ENCODE measurements at regions not wholly inside any gene's neighbourhood (a gene's known extent, or its start where the extent isn't known, plus 50 kb on each side); places are given as distances from the start of the nearest gene placed in this dataset.
A peak's percentile ranks its signal among the peaks of the same experiment; 100 is the strongest.

DNA sequence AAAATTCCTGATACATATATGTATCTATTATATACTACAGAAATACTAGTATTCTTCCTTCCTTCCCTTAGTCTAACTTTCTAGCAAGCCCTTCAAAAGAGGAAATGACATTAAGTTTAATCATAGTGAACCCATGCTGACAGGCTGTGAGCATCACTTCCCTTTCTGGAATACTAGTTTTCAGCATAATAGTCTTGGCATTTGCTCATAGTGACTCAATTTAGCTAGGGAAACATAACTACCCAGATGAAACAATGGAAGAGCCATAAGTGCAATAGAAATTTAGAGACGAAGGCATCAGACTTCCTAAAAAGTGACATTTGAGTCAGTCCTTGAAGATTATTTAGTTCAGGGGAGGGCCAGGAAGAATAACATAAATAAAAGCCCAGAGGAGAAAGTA, 184.5 kb upstream of the CRY1 start:
- DNase-seq (ENCODE audit: low read depth in 2 of 2), result peak; percentile 10 to 13

DNA sequence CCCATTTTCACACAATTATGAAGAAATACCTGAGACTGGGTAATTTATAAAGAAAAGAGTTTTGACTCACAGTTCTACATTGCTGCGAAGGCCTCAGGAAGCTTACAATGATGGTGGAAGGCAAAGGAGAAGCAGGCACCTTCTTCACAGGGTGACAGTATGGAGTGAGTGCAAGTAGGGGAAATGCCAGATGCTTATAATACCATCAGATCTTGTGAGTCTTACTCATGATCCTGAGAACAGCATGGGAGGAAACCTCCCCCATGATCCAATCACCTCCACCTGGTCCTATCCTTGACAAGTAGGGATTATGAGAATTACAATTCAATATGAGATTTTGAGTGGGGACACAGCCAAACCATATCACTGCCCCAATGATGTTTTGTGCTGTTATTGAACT, 189.3 kb upstream of the CRY1 start:
- DNase-seq (ENCODE audit: low read depth in 2 of 2), result no peak

DNA sequence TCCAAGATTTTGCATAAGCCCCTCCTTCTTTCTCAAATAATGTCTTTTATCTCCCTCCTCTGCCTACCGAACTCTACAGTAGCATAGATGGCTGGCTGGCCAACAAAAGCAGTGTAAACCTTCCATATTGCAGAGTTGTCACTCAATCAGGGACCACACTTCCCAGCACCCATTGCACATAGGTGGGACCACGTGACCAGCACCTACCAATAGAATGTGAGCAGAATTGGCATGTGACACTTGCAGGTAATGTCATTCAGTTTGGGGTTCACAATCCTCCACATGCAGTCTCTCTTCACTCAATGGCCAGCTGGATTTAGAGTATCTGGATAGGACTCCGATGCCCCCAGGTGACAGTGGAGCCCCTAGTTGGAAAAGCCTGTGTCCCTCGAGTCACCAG, 190.3 kb upstream of the CRY1 start:
- DNase-seq (ENCODE audit: low read depth in 2 of 2), result no peak

DNA sequence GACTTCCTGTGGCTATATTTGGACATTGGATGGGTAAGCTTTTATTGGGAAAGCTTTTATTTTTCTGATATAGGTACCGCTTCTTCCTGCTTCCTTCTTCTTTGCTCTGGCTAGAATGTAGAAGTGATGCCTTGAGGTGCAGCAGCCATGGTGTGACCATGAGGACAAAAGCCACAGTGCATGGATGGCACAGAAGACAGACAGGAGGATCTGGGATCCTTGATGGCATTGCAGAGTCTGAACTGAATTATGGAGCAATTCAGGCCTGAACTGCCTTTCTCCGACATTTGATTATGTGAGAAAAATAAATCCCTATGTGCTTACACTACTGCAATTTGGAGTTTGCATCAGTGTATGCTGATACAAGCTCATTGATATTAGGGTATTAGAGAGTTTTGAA, 191.3 kb upstream of the CRY1 start:
- DNase-seq (ENCODE audit: low read depth in 2 of 2), result no peak

DNA sequence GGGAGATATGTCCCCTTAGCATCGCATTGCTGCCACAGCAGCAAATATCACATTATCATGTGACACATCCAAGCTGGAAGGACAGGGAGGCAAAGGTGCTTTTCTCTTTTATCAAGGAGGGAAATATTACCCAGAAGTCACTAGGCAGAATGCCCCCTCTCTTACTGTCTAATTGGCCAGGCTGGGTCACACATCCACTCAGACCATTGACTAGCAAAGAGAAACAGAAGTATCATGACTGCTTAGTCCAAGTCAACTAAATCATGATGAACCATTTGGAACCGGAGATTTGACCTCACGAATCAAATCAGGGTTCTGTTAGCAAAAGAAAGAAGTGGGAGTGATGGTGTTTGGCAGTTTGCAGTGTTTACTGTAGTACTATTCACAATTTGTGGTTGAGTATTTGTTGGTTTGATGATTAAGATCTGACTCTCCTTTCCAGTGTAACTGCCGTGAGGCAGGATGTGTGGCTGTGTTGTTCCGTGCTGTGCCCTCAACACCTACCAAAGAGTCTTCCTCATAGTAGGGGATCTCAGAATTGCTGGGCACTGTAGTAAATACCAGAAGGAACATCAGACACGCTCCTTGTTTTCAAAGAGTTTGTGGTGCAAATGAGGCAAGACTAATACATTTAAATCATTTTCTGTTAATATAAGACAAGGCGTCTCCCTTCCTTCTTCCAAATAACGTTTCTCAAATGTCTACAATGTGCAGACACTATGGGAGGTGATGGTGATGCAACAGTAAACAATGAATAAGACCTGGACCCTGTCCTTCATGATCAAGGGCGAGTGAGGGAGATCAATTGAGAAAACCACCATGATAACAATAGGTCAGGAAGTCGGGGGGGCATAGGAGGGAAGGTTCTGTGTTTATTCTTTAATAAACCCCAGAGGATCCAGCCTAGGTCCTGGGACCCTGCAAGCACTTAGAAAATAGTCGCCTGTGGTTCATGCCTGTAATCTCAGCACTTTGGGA, 194.4 kb upstream of the CRY1 start:
- no peak for DNase-seq (ENCODE audit: low read depth in 2 of 2)

DNA sequence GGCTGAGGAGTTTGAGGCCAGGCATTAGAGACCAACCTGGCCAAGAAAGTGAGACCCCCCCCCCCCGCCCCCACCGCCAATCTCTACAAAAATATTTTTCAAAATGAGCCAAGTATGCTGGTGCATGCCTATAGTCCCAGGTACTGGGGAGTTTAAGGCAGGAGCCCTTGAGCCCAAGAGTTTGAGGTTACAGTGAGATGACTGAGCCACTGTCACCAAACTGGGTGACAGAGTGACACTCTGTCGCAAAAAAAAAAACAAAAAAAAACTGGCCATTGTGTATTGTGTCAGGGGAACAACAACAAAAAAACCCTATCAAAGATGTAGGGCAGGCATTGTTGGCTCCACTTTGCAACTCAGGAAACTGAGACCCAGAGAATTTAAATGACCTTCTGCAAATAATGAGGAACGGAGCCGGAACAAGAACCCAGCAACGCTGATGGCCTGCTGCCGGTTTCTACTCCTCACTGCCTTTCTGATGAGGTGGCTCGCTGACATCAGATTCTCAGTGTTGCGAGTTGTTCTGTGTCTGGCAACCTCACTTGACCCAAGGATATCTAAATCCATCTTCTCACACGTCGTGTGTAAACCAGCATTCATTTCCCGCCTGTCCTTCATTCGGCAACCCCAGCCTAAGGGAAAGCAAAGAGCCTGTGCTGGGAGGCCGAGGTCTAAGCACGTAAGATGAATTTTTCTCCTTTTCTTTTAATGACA, 195.2 kb upstream of the CRY1 start:
- no peak for DNase-seq (ENCODE audit: low read depth in 2 of 2)

DNA sequence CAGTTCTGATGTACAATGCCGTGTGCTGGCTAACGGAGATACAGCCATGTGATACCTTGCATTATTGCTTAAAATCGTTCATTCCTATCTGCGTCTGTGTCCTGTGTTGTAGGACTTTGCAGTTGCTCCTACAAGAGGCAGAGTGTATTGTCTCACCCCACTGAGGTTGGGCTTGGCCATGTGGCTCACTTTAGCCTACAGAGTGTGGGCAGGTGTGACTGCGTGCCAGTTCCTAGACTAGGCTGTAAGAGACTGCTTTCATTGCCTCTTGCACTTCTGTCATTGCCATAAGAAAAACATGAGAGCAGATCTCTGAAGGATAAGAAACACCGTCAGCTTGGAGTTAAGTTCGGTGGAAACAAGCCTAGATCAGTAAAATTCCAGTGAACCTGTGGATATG, 197.7 kb upstream of the CRY1 start:
- DNase-seq (ENCODE audit: low read depth in 2 of 2), result no peak

DNA sequence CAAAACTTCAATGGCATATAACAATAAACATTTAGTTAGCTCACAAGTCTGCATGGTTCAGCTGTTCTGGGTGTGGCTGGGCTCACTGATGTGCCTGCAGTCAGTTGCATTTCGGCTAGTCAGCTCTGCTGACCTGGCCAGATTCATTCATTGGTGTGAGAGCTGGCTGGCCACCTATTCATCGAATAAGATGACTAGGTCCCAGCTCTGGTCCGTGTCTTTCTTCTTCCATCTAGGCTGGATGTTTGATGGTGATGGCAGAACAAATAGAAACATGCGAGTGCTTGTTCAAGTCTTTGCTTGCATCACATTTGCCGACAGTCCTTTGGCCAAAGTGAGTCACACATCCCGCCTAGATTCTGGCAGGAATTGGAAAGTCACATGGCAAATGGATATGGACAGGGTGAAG, 203.3 kb upstream of the CRY1 start:
- no peak for DNase-seq (ENCODE audit: low read depth in 2 of 2)

DNA sequence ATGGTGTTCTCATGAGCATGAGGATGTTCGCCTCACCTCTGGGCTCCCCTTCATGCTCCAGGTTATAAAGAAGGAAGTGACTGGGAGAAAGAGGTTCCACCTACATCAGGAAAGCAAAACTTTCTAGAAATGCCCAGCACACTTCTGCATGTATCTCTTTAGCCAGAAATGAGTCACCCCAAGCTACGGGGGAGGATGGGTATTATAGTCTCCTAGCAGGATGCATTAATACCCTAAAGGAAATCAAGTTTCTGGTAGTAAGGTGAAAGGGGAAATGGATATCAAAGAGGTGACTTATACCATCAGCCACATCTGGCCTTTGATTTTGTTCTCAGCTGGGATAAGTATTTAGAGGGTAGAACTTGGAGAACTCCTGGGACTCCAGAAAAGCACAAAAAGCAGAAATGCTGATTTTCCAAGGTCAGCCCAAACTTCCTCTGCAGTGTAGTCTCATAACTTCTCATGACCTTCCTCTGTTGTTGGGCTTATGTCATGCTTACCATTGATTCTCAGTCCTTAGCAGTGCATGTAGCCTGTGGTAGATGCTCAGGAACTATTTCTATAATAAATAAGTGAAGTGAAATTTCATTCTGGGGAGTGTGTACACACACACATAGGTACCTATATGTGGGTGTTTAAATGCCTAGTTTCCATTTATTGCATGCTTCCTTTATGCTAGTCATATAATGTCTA, 209.4 kb upstream of the CRY1 start:
- DNase-seq (ENCODE audit: low read depth in 2 of 2), result no peak

DNA sequence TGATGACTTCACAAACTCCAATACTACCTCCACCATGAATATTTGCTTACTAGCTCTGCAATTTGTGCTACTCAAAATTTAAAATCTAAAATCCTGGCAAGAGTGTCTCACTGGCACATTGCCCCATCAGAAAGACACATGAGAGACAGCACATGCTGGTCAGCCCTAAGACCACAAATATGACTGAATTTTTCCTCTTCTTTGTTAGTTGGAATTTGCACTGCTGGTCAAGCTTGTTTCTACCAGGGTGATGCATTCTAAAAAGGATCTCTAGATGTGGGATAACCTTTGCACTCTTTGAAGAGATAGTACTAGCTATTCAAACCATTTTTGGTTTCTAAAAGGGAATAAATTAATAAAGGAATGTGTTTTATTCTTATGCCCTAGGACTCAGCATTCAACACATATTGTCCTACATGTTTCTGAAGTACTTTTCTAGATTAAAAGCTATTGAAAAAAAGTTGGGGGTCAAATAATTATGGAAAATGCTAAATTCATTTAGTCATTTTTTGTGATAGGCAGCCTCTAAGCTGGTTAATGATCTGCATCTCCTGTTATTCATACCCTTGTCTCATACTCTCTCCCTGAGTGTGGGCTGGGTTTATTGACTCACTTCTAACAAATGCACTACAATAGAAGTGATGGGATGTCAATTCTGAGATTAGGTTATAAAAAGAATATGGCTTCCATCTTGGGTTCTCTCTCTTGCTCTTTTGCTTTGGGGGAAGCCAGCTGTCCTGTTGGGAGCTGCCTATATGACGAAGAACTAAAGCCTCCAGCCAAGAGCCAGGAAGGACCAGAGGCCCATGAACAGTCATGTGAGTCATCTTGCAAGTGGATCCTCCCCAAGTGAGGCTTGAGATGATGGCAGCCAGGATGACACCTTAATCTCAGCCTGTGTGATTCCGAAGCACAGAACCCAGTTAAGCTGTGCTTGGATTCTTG, 211.5 kb upstream of the CRY1 start:
- no peak for DNase-seq (ENCODE audit: low read depth in 2 of 2)

DNA sequence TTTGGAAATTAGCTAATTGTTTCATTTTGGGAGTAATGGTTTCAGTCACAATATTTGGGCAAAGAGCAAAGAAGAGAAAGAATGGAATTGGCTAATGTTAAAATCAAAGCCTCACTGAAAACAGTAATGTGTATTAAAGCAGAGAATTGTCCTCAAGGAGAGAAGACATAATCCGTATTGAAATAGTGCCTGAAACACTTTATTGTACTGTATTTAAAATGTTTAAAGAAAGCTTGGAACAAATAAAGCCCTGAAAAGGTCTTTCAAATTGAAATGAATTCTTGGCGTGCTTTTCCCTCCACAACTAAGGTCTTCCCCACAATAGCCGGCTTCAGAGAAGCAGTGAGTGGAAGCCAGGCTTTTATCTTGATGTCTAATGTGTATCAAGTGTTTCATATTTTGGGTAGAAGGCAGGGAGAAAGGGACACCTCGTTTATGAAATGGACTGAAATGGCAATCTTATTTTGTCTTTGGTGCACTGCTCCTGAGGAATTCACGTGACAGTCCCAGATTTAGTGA, 212.9 kb upstream of the CRY1 start:
- DNase-seq (ENCODE audit: low read depth in 2 of 2), result no peak

DNA sequence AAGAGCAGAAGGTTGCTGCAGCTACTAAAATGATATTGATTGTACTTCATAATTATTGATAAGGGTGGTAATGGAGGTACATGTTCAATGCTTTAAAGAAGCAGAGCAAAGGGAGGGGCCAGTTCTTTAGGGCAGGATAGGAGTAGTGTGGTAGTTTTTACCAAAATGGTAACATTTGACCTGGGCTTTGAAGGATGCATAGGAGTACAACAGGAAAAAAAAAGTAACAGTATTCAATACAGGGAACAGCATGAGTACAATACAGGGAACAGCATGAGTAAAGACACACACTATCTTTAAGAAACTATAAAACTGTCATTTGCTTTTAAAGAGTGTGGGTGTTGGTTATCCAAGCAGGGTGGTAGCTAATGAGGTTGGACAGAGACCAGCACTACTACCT, 215.0 kb upstream of the CRY1 start:
- no peak for DNase-seq (ENCODE audit: low read depth in 2 of 2)

DNA sequence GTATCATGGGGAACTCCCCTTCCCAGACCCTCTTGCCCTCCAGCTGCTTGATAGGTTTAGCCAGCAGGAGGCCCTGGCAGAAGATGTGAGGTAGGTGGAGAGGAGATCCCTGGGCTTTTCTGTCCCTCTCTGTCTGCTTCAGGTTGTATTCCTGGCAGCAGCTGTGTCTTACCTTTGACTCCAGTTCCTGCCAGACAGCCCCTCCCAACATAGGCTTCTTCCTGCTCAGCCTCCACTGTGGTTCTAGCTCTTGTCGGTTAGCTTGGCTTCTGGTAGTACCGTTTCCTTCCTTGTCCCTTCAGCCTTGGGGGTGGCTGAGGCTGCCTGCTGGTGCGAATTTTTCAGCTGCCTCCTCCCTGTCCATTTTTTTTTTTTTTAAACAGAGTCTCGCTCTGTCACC, 215.7 kb upstream of the CRY1 start:
- no peak for DNase-seq (ENCODE audit: low read depth in 2 of 2)

DNA sequence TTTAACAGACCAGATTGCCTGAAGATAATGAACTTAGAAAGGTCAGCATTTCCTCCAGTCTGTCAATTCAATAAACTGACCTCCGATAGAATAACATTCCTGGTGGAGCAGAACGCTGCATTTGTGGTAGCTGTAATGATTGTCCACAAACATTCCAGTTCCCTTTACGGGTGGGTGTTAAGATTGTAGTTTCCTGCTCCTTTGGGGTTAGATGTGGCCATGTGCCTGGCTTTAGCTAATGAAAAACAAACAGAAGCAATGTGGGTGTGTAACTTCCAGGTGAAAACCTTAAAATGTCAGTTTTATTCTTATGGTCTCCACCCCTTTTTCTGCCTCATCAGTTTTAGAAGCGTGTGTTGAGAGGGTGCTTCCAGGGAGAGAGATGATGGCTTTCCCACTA, 217.3 kb upstream of the CRY1 start:
- no peak for DNase-seq (ENCODE audit: low read depth in 2 of 2)

DNA sequence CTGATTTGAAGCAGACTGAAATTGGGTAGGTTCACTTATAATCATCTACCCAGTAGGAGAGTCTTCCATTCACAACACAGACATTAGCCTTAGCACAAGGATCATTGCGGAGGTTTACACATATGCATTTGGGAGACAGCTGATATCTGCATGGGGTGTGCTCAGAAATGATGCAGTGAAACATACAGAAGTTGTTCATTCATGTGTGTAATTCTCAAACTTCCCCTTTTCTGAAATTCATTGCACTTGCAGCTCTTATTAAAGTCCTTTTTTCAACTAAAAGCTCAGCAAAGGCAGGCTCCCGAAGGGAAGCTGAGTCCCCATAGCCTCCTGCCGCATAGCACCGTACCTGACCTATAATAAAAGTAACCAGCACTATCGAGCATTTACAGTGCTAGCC, 218.3 kb upstream of the CRY1 start:
- DNase-seq (ENCODE audit: low read depth in 2 of 2), result no peak

DNA sequence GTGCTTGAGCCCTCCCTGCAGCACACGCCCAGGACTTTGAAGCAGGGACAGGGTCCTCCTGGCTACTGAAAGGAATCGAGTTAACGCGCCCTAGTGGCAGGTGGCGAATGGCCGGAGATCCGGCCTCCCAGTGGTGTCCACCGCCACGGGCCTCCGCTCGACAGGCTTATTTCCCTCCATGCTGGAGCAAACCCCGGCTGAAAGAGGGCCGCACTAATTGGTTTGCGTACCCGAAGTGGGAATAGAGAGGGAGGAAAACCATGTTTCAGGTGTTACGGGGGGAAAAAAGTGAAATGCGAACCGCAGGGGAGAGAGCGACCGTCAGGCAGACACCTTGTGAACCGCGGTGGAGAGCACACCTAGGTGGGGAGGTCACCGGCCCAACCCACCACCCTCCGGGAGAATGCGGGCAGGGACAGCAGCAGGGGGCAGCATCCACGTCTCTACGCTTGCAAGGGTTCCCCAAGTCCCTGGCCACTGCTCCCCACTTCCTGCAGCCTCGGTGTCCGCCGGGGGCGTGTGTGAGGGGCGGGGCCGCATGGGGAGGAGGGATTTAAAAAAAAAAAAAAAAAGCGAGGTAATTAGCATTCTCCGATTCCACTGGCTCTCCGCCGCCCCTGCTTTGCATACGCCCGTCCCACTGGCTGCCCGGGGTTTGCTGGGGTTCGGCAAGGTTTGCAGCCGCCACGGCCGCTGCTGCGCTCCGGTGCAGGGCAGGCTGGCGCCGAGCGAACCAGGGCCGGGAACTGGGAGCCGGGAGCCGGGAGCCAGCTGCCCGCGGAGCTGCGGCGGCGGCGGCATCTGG, 224.6 kb upstream of the CRY1 start:
- DNase-seq (ENCODE audit: low read depth in 2 of 2), result peak; percentile 50 to 55

DNA sequence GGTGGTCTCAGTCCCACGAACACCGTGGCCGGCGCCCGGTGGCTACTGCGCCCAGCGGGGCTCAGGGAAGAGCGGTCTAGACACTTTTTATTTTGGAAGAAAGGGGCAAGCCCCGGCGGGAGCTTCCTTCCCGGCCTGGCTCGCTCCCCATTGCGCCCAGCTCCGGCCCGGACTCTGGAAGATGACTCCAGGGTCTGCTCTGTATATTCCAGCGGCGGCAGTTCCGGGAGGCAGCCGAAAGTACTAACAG, 225.1 kb upstream of the CRY1 start:
- DNase-seq (ENCODE audit: low read depth in 2 of 2), result no peak

DNA sequence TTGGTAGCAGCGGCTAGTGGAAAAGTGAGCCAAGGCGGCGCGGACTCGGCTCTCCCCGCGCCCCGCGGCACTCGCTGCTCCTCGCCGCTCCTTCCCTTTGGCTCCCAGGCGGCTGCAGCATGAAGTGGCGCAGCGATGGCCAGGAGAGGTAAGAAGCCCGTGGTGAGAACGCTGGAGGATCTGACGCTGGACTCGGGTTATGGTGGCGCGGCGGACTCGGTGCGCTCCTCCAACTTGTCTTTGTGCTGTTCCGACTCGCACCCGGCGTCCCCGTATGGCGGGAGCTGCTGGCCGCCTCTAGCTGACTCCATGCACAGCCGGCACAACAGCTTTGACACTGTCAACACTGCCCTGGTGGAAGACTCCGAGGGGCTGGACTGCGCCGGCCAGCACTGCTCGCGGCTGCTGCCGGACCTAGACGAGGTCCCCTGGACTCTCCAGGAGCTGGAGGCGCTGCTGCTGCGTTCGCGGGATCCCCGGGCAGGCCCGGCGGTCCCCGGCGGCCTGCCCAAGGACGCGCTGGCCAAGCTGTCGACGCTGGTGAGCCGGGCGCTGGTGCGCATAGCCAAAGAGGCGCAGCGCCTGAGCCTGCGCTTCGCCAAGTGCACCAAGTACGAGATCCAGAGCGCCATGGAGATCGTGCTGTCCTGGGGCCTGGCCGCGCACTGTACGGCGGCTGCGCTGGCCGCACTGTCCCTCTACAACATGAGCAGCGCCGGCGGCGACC, 225.6 kb upstream of the CRY1 start:
- DNase-seq (ENCODE audit: low read depth in 2 of 2), result no peak

DNA sequence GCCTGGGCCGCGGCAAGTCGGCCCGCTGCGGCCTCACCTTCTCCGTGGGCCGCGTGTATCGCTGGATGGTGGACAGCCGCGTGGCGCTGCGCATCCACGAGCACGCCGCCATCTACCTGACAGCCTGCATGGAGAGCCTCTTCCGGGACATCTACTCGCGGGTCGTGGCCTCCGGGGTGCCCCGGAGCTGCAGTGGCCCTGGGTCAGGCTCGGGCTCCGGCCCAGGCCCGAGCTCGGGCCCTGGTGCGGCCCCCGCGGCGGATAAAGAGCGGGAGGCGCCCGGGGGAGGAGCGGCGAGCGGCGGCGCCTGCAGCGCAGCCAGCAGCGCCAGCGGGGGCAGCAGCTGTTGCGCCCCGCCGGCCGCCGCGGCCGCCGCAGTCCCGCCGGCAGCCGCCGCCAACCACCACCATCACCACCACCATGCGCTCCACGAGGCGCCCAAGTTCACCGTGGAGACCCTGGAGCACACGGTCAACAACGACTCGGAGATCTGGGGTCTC, 226.2 kb upstream of the CRY1 start:
- DNase-seq (ENCODE audit: low read depth in 2 of 2), result no peak

Measured in fibroblast of skin of left biceps (primary cell).